GM06990 (cell line): ENCODE measurements at regions not wholly inside any gene's neighbourhood (a gene's known extent, or its start where the extent isn't known, plus 50 kb on each side); places are given as distances from the start of the nearest gene placed in this dataset.

Experiments used
- DNase-seq: peaks from one replicate; pipeline ENCODE4 v3.0.0-alpha.2; 2011; ENCODE audit not compliant: insufficient read length; ENCODE audit errors: extremely low read depth
- H3K27me3 ChIP-seq: replicated peaks from 2 replicates; pipeline ENCODE4 v1.6.0; 2011; ENCODE audit warnings: low read length; ENCODE audit not compliant: control insufficient read depth, insufficient read depth
- H3K36me3 ChIP-seq: 2 replicates; pipeline ENCODE4 v1.5.1; 2011; ENCODE audit warnings: low read length; ENCODE audit not compliant: control insufficient read depth, insufficient read depth
- H3K4me3 ChIP-seq: replicated peaks from 2 replicates; pipeline ENCODE4 v1.5.1; 2011; ENCODE audit warnings: low read depth, mild to moderate bottlenecking, control low read depth, low read length
- TF ChIP-seq, protein P1 (sequence below): IDR thresholded peaks from 2 replicates; pipeline ENCODE4 v1.5.1; 2011; ENCODE audit warnings: low read length, control low read depth, mild to moderate bottlenecking, inconsistent platforms; ENCODE audit not compliant: insufficient read depth, poor library complexity, severe bottlenecking

DNA sequence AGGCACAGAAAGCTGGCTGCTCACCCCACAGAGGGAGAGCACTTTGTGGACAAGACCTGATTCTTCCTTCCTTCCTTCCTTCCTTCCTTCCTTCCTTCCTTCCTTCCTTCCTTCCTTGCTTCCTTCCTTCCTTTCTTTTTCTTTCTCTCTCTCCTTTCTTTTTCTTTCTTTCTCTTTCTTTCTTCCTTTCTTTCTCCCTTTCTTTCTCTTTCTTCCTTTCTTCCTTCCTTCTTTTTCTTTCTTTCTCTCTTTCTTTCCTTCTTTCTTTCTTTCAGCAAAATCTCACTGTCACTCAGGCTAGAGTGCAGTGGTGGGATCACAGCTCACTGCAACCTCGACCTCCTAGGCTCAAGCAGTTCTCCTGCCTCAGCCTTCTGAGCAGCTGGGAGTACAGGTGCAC is 263.9 kb downstream of the UQCRFS1 start:
- no peaks in the 10 kb centered on the region for H3K36me3 ChIP-seq
- no peaks in the 10 kb centered on the region for H3K27me3 ChIP-seq
- DNase-seq, result no peak
- TF ChIP-seq, protein P1, sequence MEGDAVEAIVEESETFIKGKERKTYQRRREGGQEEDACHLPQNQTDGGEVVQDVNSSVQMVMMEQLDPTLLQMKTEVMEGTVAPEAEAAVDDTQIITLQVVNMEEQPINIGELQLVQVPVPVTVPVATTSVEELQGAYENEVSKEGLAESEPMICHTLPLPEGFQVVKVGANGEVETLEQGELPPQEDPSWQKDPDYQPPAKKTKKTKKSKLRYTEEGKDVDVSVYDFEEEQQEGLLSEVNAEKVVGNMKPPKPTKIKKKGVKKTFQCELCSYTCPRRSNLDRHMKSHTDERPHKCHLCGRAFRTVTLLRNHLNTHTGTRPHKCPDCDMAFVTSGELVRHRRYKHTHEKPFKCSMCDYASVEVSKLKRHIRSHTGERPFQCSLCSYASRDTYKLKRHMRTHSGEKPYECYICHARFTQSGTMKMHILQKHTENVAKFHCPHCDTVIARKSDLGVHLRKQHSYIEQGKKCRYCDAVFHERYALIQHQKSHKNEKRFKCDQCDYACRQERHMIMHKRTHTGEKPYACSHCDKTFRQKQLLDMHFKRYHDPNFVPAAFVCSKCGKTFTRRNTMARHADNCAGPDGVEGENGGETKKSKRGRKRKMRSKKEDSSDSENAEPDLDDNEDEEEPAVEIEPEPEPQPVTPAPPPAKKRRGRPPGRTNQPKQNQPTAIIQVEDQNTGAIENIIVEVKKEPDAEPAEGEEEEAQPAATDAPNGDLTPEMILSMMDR, result no peak
- H3K4me3 ChIP-seq, result no peak overlapping the region

DNA sequence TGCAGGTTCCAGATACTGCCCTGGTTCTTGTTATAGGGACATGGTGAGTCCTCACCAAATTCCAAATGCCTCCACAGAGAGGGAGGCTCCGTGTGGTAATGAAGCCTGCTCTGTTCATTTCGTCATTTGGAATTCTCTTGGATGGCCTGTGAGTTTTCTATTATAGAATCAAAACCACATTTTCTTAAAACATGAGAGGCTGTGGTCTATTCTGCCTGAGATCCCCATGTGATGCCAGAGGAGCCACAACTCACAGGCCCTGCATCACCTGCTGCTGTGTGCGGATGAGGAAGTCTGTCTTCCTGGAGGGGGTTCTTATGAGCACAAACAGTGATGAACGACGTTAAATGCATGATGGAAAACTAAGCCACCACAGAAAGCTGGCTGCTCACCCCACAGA is 264.4 kb downstream of the UQCRFS1 start:
- TF ChIP-seq, protein P1, result no peak
- no peak overlapping the region for H3K4me3 ChIP-seq
- no peaks in the 10 kb centered on the region for H3K27me3 ChIP-seq
- no peaks in the 10 kb centered on the region for H3K36me3 ChIP-seq
- no peak for DNase-seq

DNA sequence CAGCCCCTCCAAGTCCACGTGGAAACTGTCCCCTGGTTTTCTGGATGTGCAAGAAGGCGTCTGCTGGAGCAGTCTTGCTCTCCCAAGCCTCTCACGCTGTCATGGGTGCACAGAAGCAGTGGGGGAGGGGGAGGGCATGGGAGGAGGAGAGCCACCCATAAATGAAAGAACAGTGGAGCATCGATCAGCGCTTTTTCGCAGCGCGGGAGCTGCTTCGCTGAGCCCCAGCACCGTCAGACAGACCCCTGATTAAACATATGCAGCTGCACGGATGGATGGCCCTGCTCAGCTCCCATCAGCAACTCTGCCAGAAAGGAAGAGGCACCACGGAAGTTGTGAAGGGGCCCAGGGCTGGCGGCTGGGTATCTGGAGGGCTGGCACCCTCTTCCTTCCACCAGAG is 264.9 kb downstream of the UQCRFS1 start:
- TF ChIP-seq, protein P1, result no peak
- H3K36me3 ChIP-seq, result no peaks in the 10 kb centered on the region
- no peak for DNase-seq
- H3K4me3 ChIP-seq, result no peak overlapping the region
- no peaks in the 10 kb centered on the region for H3K27me3 ChIP-seq

DNA sequence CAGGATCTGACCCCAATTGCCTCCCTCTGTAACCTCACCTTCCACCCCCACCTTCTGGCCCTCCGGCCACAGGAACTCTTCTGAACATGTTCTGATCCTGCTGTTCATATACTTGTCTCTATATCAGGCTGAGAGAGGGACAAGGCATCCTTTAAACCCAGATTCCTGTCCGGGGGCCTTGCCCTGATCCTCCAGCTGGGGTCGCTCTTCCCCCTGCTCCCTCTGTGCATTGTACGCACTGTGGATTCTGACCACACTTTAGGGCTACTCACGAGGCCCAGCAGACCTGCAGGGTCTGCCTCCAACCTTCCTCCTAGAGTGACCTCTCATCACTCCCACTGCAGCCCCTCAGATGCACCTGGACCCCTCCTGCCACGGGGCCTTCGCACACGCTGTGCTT is 269.3 kb downstream of the UQCRFS1 start:
- no peak for DNase-seq
- TF ChIP-seq, protein P1, result no peak
- no peak overlapping the region for H3K4me3 ChIP-seq
- no peaks in the 10 kb centered on the region for H3K36me3 ChIP-seq
- H3K27me3 ChIP-seq, result no peaks in the 10 kb centered on the region

DNA sequence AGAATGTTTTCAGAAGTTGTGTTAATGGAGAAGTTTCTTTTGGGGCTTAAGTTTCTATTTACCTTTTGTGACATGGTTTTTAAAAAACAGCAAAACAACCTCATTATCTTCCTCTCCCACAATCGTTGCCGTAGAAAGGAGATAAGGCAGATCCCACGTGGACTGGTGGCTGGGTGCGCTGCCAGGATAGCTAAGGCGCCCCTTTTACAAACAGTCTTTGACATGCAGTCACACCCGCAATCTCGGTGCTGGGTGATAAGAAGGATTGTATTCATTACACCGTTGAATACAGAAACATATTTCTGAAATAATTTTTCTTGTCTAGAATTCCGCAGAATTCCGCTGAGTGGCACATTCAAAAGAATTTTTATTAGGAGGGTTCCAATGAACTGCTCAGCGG is 271.1 kb downstream of the UQCRFS1 start:
- DNase-seq, result no peak
- Histone ChIP-seq H3K36me3 (no peaks in the 10 kb centered on the region), H3K27me3 (no peaks in the 10 kb centered on the region), H3K4me3 (no peak overlapping the region)
- TF ChIP-seq, protein P1, result no peak
